ENCODE measurements at regions not wholly inside any gene's neighbourhood (a gene's known extent, or its start where the extent isn't known, plus 50 kb on each side); places are given as distances from the start of the nearest gene placed in this dataset.
A peak's percentile ranks its signal among the peaks of the same experiment; 100 is the strongest.

DNA sequence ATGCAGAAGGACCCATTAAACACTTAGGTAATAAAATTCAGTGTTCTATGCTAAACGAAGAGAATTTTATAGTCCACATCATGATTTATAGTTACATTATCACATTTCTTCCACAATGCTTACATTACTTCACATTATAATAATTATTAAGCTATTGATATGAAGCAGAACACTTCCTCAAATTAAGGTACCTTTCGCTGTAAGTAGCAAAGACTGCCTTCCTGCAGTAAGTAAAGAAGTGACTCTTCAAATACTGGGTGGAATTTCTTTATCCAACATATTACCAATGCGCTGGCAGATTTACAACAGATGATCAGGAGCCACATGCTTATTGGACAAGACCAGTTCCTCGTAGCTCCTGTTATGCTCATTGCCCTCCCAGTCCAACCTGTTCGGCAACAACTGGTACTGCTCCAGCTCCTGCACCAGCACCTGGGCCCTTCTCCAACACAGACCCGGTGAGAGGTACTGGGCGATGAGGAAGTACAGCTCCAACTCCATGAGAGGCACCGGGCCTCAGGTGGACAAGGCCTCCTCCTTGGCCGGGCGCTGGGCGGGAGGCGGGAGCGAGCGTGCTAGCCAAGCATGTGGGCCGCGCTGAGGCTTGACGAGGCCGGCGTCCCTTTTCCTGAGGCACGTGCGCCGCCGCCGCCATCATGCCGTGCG, 210.7 kb upstream of the ATP2B1 start:
- H3K27ac Mint-ChIP-seq, result no peak overlapping the region

DNA sequence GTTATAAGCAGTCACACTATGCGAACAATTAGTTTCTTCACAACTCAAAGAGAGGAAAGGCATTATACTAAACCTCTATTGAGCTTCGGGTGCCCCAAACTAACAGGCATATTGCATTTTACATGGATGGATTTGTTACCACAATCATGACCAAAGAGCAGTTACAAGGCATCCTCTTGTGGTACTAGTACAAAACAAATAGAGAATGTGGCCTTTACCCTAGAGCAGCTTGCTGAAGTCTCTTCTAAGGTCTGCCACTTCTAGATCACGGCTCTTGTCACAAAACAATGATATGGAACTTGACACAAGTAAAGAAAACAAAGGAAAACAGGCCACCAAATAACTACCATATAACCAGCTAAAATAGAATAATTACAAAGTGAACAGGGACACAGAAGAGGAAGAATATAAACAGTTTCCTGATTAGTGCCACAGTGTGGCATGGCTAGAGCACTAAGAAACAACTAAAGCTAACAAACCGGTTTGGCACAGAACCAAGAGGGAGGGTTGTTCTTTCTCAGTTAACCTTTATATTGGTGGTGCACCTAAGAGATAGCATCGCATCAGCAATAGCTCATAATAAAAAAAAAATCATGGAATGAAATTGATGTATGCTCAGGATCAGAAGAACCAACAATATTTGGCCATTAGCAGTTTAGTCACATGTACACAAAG, 209.7 kb upstream of the ATP2B1 start:
- DNase-seq (ENCODE audit: low spot score in 2 of 2, unreplicated experiment in 2 of 2), result no peak
- H3K27me3 Mint-ChIP-seq (ENCODE audit: low read depth), result no peaks in the 10 kb centered on the region
- no peak overlapping the region for H3K4me3 Mint-ChIP-seq
- H3K9me3 Mint-ChIP-seq, result no peaks in the 10 kb centered on the region
- TF ChIP-seq, protein P1, sequence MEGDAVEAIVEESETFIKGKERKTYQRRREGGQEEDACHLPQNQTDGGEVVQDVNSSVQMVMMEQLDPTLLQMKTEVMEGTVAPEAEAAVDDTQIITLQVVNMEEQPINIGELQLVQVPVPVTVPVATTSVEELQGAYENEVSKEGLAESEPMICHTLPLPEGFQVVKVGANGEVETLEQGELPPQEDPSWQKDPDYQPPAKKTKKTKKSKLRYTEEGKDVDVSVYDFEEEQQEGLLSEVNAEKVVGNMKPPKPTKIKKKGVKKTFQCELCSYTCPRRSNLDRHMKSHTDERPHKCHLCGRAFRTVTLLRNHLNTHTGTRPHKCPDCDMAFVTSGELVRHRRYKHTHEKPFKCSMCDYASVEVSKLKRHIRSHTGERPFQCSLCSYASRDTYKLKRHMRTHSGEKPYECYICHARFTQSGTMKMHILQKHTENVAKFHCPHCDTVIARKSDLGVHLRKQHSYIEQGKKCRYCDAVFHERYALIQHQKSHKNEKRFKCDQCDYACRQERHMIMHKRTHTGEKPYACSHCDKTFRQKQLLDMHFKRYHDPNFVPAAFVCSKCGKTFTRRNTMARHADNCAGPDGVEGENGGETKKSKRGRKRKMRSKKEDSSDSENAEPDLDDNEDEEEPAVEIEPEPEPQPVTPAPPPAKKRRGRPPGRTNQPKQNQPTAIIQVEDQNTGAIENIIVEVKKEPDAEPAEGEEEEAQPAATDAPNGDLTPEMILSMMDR (IDR thresholded peaks at IDR 0.05; ENCODE audit: unreplicated experiment), result no peak
- peaks cover 31% of the 10 kb centered on the region for H3K4me1 Mint-ChIP-seq
- H3K36me3 Mint-ChIP-seq, result no peaks in the 10 kb centered on the region
- peak overlapping the region; percentile 70 for H3K27ac Mint-ChIP-seq

More for the DNA sequence above, 210.7 kb upstream of the ATP2B1 start:
- peaks cover 31% of the 10 kb centered on the region for H3K4me1 Mint-ChIP-seq
- H3K9me3 Mint-ChIP-seq, result no peaks in the 10 kb centered on the region
- H3K27me3 Mint-ChIP-seq (ENCODE audit: low read depth), result no peaks in the 10 kb centered on the region
- TF ChIP-seq, protein P1 (IDR thresholded peaks at IDR 0.05; ENCODE audit: unreplicated experiment), result no peak
- no peaks in the 10 kb centered on the region for H3K36me3 Mint-ChIP-seq
- no peak overlapping the region for H3K4me3 Mint-ChIP-seq
- no peak for DNase-seq (ENCODE audit: low spot score in 2 of 2, unreplicated experiment in 2 of 2)

DNA sequence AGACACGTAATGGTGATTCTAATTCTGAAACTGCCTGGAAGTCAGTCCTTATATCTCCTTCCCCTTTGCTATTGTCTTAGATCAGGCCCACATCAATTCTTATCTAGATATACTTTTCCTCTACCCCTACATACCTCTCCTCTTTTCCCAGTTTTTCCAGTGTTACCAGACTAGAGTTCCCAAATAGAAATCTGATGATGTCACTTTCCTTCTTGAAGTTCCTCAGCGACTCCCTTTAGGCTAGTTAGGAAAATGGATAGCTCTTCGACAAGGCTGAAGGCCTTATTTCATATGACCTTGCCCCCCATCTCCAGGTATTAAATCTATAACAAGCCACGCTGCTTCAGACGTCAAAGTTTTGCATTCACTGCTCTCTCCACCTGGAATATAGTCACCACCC, 201.1 kb upstream of the ATP2B1 start:
- Mint-ChIP-seq H3K9me3 (peaks cover 31% of the 10 kb centered on the region), H3K27ac (no peak overlapping the region), H3K4me1 (no peaks in the 10 kb centered on the region), H3K27me3 (ENCODE audit: low read depth) (no peaks in the 10 kb centered on the region), H3K4me3 (no peak overlapping the region), H3K36me3 (peaks cover 22% of the 10 kb centered on the region)
- TF ChIP-seq, protein P1 (IDR thresholded peaks at IDR 0.05; ENCODE audit: unreplicated experiment), result no peak
- no peak for DNase-seq (ENCODE audit: low spot score in 2 of 2, unreplicated experiment in 2 of 2)

DNA sequence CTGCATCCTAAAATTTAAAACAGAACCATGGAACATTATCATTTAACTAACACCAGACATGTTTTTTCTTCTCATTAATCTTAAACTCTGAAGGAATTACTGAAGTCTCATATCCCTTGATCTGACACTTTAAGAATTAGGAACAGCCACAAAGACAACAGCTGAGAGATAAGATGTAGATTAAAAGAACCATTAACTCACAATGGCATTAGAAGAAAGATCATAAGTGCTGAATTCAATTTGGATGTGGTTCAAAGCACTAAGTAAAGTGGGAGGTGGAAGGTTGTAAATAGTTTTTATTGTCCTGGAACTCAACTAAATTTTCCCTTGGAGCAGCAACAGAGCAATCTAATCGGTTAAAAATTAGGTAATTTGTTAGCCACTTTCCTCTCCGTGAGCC, 199.0 kb upstream of the ATP2B1 start:
- Mint-ChIP-seq H3K27me3 (ENCODE audit: low read depth) (no peaks in the 10 kb centered on the region), H3K36me3 (peaks cover 19% of the 10 kb centered on the region), H3K27ac (no peak overlapping the region), H3K9me3 (peaks cover 28% of the 10 kb centered on the region), H3K4me1 (no peaks in the 10 kb centered on the region), H3K4me3 (no peak overlapping the region)
- TF ChIP-seq, protein P1 (IDR thresholded peaks at IDR 0.05; ENCODE audit: unreplicated experiment), result no peak
- no peak for DNase-seq (ENCODE audit: low spot score in 2 of 2, unreplicated experiment in 2 of 2)

DNA sequence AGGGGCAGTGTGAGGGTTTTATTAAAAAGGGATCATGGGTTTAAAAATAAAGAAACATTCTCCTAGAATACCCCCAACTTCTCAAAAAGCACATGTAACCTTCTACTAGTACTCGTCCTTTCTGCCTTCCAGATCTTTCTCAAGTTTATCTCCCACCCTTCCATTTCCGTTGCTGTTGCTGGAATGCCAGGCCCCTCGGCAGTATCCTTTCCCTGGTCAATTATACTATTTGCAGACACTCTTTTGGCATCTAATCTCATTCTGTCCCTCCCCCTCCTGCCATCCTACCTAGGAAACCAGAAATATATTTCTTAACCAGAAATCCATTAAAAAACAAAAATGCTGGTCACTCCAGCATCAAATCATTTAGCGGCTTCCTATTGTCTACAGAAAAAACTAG, 198.2 kb upstream of the ATP2B1 start:
- Mint-ChIP-seq H3K9me3 (peaks cover 23% of the 10 kb centered on the region), H3K4me1 (peaks cover 6% of the 10 kb centered on the region), H3K4me3 (no peak overlapping the region), H3K27ac (no peak overlapping the region), H3K36me3 (peaks cover 16% of the 10 kb centered on the region), H3K27me3 (ENCODE audit: low read depth) (no peaks in the 10 kb centered on the region)
- DNase-seq (ENCODE audit: low spot score in 2 of 2, unreplicated experiment in 2 of 2), result no peak
- TF ChIP-seq, protein P1 (IDR thresholded peaks at IDR 0.05; ENCODE audit: unreplicated experiment), result no peak

Data from mesothelial cell of epicardium (in vitro differentiated cells).